ENCODE measurements at regions not wholly inside any gene's neighbourhood (a gene's known extent, or its start where the extent isn't known, plus 50 kb on each side); places are given as distances from the start of the nearest gene placed in this dataset.

- H4K5ac ChIP-seq (ENCODE audit: low read depth, low read length): no peak overlapping the region
- TF ChIP-seq FOS (IDR thresholded peaks at IDR 0.05; ENCODE audit: low read depth, low read length) (no peak), MAFK (IDR thresholded peaks at IDR 0.05; ENCODE audit: low read depth, low read length) (no peak), MAZ (IDR thresholded peaks at IDR 0.05; ENCODE audit: borderline replicate concordance, low read depth, low read length) (no peak), CEBPB (IDR thresholded peaks at IDR 0.05; ENCODE audit: low read depth, low read length) (no peak), POLR2A (IDR thresholded peaks at IDR 0.05; ENCODE audit: low read depth, low read length) (no peak), USF2 (IDR thresholded peaks at IDR 0.05; ENCODE audit: low read depth, low read length) (no peak), BHLHE40 (IDR thresholded peaks at IDR 0.05; ENCODE audit: low read depth, low read length) (no peak), MXI1 (IDR thresholded peaks at IDR 0.05; ENCODE audit: borderline replicate concordance, low read depth, low read length) (no peak), CTCF (conservative IDR thresholded peaks at IDR 0.05; ENCODE audit: low read depth, low read length) (no peak), NFE2L2 (IDR thresholded peaks at IDR 0.05; ENCODE audit: low read depth, low read length) (no peak), SMC3 (IDR thresholded peaks at IDR 0.05; ENCODE audit: low read depth, low read length) (no peak), RAD21 (IDR thresholded peaks at IDR 0.05; ENCODE audit: low read length) (no peak), RFX5 (IDR thresholded peaks at IDR 0.05; ENCODE audit: low read depth, low read length) (no peak)
- in situ Hi-C loops (cut with MboI; ENCODE audit: low sequenced_read_pairs): no loop called here
- H3K36me3 ChIP-seq (ENCODE audit: control insufficient read depth, insufficient read depth, low read length): no peaks in the 10 kb centered on the region
- no peak overlapping the region for H2AK9ac ChIP-seq (replicated peaks; ENCODE audit: low read depth, low read length, poor library complexity)
- no TSS peak for BruUV-seq (replicated peaks)
- H3K4me1 ChIP-seq (ENCODE audit: control insufficient read depth, insufficient read depth, low read length): no peaks in the 10 kb centered on the region
- H4K20me1 ChIP-seq (ENCODE audit: insufficient read depth, low read length): no peaks in the 10 kb centered on the region
- no peak overlapping the region for H3K23ac ChIP-seq (ENCODE audit: low read depth, low read length)
- no peak overlapping the region for H3K4me3 ChIP-seq (ENCODE audit: insufficient read depth, low read depth, low read length)
- DNase-seq (no peak), ATAC-seq (ENCODE audit: low read depth) (no peak)
- no peak overlapping the region for H3K18ac ChIP-seq (ENCODE audit: low read depth, low read length)
- H4K8ac ChIP-seq (ENCODE audit: low read depth in 2 of 2, low read length in 2 of 2): no peak overlapping the region
- no CpG with 5 or more reads among the region's 4 CpGs for WGBS, 2 experiments (ENCODE audit: extremely low coverage in 2 of 2, insufficient read length in 1 of 2)
- no peak overlapping the region for H3K56ac ChIP-seq (ENCODE audit: extremely low read depth, insufficient read depth, low read length)
- no peak overlapping the region for H4K91ac ChIP-seq (ENCODE audit: insufficient read depth, low read depth, low read length)
- no peak overlapping the region for H3K14ac ChIP-seq (replicated peaks; ENCODE audit: low read depth, low read length)
- no peaks in the 10 kb centered on the region for H3K9me3 ChIP-seq (ENCODE audit: control insufficient read depth, insufficient read depth, low read length)
- no peaks in the 10 kb centered on the region for H3K9me1 ChIP-seq (ENCODE audit: insufficient read depth, low read length)
- H3K27me3 ChIP-seq (ENCODE audit: control insufficient read depth, insufficient read depth, low read length): no peaks in the 10 kb centered on the region
- H2AK5ac ChIP-seq (ENCODE audit: low read depth, low read length): no peak overlapping the region
- H3K79me1 ChIP-seq (ENCODE audit: low read depth in 1 of 2, low read length in 2 of 2): no peaks in the 10 kb centered on the region
- H3K9ac ChIP-seq (ENCODE audit: low read depth, low read length): no peak overlapping the region
- ChIA-PET POLR2A (ENCODE audit: unreplicated experiment) (no interaction called here), CTCF (no interaction called here)
- H3K4ac ChIP-seq (ENCODE audit: low read depth, low read length): no peak overlapping the region
- no peak overlapping the region for H3K27ac ChIP-seq (ENCODE audit: insufficient read depth, low read length)
- no peak overlapping the region for H2AFZ ChIP-seq (replicated peaks; ENCODE audit: low read length, poor library complexity)
- H3K4me2 ChIP-seq (ENCODE audit: low read depth, low read length): no peak overlapping the region
- H2BK20ac ChIP-seq (ENCODE audit: low read depth, low read length): no peak overlapping the region
- no peak overlapping the region for H2BK5ac ChIP-seq (ENCODE audit: low read depth, low read length, poor library complexity, severe bottlenecking)
- dilution Hi-C loops (cut with HindIII; ENCODE audit: low sequenced_read_pairs, unreplicated experiment): loop anchor here (25.0 kb wide), 1 partner anchor 312 kb away; no protein-coding TSS in a partner anchor
- H2BK15ac ChIP-seq (ENCODE audit: low read depth, low read length): no peak overlapping the region
- no peak overlapping the region for H2BK120ac ChIP-seq (ENCODE audit: low read depth, low read length)
- intact Hi-C loops (cut with micrococcal nuclease): no loop called here
Measured at GRCh38 chr4:180650273-180650672, 1592.9 kb upstream of the TENM3 start.

Data from IMR-90 (cell line).